Daoy (cell line): ENCODE measurements at regions not wholly inside any gene's neighbourhood (a gene's known extent, or its start where the extent isn't known, plus 50 kb on each side); places are given as distances from the start of the nearest gene placed in this dataset.

ENCODE experiments used
- DNase-seq: peaks from one replicate; pipeline ENCODE4 v3.0.0-alpha.2; 2015; ENCODE audit warnings: low read depth

- no peak for DNase-seq
Observed at GRCh38 chr6:145313041-145313855, 422.1 kb downstream of the EPM2A start.

GRCh38 chr6:145315982-145316600, 419.2 kb downstream of the EPM2A start:
- no peak for DNase-seq

GRCh38 chr6:145318952-145319351, 416.4 kb downstream of the EPM2A start:
- DNase-seq = no peak

DNA sequence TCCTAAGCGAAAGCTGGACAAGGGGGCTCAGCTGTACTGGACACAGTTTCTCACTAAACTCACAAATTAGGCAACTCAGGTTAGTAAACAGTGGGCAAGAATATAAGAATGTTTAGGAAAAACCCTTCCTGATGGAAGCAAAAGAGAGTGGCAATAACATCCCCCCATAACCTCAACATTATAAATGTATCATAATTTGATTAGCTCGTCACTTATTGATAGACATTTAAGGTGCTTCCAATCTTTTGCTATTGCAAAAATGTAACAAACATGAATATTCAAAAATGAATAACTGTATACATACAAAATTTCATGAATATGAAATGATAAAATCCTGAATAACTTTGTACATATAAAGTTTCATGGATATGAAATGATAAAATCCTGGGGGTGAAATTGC, 415.7 kb downstream of the EPM2A start:
- DNase-seq = no peak

- DNase-seq = no peak
Observed at GRCh38 chr6:145323646-145324045, 411.7 kb downstream of the EPM2A start.

DNA sequence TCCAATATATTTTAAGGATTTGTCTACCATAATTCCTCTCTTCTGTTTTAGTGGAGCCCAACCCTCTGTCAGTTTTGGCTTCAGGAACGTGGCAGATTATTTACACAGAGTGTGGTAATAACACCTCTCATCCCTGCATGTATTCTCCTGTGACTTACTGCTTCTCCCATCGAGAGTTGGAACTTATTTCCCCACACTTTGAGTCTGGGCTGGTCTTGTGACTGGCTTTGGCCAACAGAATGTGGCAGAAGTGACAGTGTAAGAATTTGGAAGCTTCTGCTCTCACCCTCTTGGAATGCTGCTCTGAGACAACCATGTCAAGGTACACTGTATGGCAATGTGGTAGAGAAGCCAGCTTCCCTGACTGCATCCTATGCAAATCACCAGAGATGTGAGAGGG, 407.7 kb downstream of the EPM2A start:
- DNase-seq = no peak

DNA sequence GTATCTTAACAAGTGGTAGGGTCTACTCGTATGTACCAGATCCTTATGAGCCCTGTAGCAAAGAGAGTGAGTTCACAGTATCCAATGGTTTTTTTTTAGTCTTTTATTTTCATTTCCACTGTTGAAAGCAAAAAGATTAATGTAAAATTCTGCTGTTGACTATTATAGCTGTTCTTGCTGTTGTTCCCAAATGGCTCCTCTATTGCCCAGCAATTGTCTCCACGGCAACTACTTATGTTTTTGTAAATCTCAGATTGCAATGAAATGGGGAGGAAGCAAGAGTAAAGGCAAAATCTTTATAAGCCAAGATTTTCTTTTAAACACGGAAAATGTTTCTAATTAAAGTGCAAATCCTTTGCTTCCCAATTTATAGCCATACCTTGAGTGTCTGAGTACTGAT, 406.1 kb downstream of the EPM2A start:
- DNase-seq = no peak

GRCh38 chr6:145331066-145331465, 404.3 kb downstream of the EPM2A start:
- DNase-seq = no peak

- DNase-seq = no peak
Observed at GRCh38 chr6:145332011-145332410, 403.3 kb downstream of the EPM2A start.

DNA sequence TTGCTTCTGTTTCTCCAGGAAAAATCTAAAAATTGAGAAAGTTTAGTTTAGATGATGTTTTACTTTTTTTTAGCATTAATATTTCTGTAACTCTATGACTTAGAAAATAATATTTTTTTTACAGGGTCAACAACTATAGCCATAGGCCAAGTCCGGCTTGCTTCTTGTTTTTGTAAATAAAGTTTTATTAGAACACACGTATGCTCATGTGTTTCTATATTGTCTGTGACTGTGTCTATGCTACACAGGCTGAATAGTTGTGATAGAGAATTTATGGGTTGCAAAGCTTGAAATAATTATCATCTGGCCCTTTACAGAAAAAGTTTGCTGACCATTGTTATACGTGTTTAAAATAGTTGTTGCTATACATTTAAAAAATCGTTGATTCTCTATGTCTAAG, 399.2 kb downstream of the EPM2A start:
- no peak for DNase-seq

GRCh38 chr6:145339089-145339488, 396.2 kb downstream of the EPM2A start:
- DNase-seq = no peak

- no peak for DNase-seq
Observed at GRCh38 chr6:145340256-145340655, 395.1 kb downstream of the EPM2A start.

- no peak for DNase-seq
Observed at GRCh38 chr6:145345094-145345493, 390.2 kb downstream of the EPM2A start.

GRCh38 chr6:145347216-145347615, 388.1 kb downstream of the EPM2A start:
- no peak for DNase-seq

DNA sequence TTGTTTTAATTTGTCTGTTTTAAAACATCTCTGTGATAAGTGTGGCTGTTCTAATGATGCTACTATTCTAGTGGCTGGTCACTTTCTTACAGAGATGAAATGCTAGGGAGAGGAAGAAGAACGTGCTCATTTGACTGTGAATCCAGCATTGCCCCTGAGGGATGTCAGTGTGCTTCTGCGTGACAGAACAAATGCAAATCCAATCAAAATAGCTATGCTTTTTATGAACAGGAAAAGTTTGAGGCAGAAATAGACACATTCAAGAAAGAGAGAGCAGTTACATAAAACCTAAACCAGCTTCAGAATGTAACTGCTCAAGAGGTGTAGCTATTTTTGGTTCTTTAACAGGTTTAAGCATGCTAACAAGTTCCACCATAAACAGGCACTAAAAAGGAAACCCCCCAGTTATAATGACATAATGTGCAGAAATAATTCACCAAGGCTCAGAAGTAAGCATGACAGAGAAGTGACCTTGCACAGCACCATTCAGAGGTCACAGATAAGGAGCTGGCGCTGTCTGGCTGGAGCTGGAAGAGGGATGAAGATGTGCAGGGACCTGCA, 385.3 kb downstream of the EPM2A start:
- DNase-seq = no peak

DNA sequence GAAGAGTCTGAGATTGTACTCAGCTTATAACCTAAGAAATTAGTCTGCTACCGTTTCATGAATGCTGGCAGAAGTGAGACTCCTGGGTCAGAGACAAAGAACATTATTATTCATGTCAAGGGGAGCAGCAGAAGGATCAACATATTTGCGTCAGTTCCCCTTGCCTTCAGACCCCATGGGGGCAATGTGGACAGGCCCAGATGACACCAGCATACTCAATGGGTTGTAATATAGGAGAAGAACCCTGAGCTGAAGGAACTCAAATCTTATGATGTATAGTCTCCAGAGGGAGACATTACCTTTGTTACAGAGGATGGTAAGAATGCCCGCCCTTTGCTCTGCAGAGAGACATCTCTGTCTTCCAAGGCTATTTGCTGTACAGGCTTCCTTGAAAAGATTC, 384.4 kb downstream of the EPM2A start:
- DNase-seq = no peak

GRCh38 chr6:145352382-145353080, 382.8 kb downstream of the EPM2A start:
- DNase-seq = no peak

GRCh38 chr6:145360865-145361264, 374.5 kb downstream of the EPM2A start:
- no peak for DNase-seq

GRCh38 chr6:145367149-145367548, 368.2 kb downstream of the EPM2A start:
- no peak for DNase-seq

DNA sequence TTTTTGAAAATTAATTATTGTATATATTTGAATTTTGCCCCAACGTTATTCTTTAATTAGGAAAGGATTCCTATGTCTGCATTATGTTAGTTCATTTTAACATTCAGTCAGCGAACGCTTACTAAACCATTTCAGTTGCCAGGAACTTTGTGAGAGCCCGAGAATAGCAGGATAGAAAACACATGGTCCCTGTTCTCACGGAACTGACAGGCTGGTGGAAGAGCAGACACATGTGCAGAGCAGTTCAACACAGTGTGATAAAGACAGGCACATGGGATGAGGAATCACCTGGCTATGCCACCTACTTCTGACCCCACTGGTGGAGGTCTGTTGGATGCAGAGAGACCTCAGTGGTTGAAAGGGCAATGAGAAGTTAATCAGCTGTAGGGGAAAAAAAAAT, 367.2 kb downstream of the EPM2A start:
- DNase-seq = no peak

GRCh38 chr6:145370559-145370958, 364.8 kb downstream of the EPM2A start:
- DNase-seq = no peak

- no peak for DNase-seq
Observed at GRCh38 chr6:145372671-145373151, 362.6 kb downstream of the EPM2A start.
